GM18909 (cell line): ENCODE measurements at regions not wholly inside any gene's neighbourhood (a gene's known extent, or its start where the extent isn't known, plus 50 kb on each side); places are given as distances from the start of the nearest gene placed in this dataset.

Experiments used
- ATAC-seq: cut with Tn5 transposase; IDR thresholded peaks from one replicate; pipeline ENCODE4 v1.9.1; 2021; ENCODE audit warnings: mild to moderate bottlenecking; ENCODE audit not compliant: unreplicated experiment, poor library complexity

DNA sequence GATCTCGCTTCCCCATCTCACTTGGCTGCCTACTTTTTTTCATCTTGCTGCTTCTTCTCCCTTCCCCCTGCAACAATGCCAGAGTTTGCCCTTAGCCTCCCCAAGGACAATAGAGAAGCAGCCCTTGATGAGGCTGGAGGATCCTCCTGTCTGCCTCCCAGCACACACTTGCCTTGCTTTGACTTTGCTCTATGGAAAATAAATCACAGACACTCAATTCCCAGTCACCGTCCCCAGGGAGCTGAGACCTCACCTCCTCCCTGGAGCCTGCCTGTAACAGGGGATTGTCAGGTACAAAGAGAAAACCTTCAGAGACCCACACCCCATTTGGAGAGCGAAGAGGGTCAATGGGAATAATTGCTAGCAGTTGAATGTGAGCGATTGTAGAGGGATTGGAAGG, 242.1 kb upstream of the ZNF462 start:
- ATAC-seq = no peak

DNA sequence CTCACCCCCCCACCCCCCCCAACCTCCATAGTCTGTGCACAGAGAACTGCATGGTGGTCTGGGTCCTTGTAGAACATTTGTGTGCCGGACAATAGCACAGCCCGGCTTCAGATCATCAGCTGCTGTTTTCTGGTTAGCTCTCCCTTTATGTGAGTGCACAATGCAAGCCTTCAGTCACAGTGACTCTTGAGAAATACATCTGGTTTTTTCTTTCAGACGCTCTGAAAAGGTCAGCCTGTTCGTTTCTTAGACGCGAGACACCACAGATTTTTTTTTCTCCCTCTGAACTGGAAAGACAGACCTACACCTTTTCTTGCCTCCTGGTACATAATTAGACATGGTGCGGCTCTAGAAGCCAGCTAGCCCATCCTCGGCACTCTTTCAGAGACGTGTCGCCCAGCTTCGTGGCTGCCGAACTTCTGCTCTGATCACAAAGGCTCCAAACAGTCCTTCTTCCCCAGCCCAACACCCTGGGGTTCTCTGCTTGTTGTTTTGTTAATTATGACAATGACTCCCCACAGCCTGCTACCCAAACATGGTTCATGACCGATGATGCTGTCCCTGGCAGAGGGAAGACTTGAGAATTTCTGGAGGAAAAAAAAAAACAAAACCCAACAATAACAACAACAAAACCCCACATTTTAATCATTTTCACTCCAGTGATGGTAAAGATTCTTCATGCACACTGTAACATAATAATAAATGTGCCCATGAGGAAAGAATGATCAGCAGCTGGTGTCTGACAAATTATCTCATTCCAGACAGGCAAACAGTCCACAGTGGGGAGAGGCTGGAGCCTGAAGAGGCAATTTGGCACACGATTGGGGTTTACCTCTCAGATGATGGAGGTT, 241.4 kb upstream of the ZNF462 start:
- ATAC-seq = no peak

DNA sequence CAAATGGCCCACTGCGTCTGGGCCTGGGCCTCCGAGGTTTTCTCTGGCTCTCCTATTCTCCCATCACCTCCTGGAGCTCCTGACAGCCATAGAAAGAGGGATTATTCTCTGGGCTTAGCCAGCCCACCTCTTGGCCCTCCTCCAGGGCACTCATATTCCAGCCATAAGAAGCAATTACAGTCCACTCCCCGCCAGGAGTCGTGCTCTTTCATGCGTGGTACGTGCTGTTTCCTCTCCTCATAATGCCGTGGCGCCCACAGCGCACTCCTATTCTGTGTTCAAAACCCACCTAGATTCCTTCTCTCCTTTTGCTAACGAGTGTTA, 240.8 kb upstream of the ZNF462 start:
- ATAC-seq = no peak

DNA sequence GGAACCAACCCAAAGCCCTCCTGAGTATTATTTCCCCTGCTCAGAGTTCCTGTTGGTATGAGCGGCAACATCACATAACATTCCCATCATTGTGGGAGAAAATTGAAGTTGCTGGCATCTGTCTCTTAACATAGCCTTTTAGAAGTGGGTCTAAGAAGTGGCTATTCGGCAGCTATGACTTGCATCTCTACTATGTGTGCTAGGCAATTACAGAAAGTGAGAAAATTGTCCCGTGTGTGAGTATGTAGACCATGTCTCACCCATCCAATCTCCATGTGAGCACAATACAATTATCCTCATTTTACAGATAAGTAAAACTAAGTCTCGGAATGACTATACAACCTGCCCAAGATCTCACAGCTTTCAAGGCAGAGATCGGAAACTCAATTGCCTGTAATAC, 239.4 kb upstream of the ZNF462 start:
- ATAC-seq = no peak

DNA sequence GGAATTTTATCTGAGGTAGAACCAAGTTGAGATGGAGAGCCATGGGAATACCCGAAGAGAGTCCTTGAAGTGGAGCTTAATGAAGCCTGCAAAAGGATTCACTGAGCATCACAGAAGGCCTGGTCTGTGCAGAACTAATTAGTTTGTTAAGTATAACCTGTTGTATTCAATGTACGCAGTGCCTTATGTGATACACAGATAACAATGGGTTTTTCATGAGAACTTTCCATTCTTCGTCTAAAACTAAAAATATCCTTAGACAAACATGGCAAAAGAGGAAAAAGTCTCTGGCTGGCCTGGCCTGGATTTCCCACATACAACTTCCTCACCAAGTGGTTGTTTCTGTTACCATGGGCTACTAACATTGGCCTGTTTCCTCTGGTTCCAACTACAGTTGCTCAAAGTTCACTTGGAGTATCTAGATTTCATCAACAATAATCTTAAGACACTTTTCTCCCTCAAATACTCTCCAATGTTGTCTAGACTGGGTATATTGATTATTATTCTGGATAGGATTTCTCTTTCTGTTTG, 237.6 kb upstream of the ZNF462 start:
- no peak for ATAC-seq

DNA sequence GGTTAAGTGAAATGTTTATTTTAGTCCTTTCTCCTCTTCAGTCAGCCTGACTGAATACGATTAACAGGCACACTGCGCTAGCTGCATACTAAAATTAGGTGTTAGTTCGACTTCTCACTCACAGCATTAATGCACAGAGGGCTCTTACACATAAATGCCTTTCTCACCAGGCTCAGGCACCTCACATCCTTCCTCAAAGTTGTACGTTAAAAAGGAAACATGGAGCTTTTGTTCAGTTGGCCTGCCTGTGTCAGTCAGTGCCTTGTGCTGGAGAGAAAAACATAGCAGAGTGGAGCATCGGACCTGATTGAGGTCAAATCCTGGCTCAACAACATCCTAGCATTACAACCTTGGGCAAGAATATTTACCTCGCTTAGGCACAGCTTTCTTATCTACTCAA, 236.0 kb upstream of the ZNF462 start:
- no peak for ATAC-seq

DNA sequence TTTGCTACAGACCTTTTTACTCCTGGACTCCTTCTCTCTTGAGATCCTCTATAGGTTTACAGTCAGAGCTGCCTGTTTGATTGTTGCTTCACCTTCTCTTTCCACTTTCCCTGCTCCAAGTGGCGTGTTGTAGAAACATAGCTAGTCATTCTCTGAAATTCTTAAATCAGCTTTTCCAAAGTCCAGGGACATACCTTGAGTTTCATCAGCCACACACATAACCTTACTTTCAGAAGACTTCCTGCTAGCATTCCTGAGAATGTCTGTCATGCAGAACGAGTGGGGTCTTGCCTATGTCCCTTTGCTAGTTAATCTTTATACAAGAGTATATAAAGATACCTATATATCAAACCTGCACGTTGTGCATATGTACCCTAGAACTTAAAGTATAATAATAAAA, 230.3 kb upstream of the ZNF462 start:
- no peak for ATAC-seq

DNA sequence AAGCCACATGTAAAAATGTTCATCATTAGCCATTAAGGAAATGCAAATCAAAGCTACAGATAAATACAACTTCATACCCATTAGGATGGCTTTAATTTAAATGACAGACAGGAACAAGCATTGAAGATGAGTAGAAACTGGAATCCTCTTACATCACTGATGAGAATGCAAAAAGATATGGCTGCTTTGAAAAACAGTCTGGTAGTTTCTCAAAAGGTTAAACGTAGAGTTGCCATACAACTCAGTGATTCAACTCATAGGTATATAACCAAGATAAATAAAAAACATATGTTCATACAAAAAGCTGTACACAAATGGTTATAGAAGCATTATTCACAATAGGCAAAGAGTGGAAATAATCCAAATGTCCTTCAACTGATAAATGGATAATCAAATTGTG, 228.8 kb upstream of the ZNF462 start:
- ATAC-seq = no peak

DNA sequence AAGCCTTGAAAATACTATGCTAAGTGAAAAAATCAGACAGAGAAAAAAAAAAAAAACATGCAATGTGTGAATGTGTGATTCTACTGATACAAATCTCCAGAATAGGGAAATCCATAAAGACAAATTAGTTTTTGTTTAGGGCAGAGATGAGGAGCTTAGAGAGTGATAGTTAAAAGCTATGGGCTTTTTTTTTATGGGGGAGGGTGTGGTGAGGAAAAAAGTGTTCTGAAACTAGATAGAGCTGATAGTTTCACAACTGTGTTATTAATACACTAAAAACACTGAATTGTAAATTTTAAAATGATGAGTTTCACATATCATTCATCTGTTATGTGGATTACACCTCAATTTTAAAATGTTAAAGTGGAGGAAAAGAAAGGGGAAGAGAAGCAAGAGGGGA, 228.3 kb upstream of the ZNF462 start:
- ATAC-seq = no peak

DNA sequence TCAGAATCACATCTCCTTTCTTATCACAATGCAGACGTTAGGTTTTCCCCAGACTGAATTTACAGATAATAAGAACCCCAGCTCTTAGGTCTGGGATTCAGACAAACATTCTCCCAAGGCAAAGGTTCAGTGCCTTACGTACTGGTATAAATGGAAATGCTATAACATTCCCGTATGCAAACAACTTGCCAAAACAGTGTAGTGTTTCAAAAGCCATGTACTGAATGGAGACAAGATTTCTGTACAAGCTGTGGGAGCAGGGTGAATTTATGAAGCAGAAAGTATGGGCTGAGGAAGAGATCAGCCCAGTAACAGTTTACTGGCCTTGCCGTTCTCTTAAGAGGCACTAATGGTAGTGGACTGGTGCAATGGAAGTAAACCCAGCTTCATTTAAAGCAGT, 225.5 kb upstream of the ZNF462 start:
- no peak for ATAC-seq

DNA sequence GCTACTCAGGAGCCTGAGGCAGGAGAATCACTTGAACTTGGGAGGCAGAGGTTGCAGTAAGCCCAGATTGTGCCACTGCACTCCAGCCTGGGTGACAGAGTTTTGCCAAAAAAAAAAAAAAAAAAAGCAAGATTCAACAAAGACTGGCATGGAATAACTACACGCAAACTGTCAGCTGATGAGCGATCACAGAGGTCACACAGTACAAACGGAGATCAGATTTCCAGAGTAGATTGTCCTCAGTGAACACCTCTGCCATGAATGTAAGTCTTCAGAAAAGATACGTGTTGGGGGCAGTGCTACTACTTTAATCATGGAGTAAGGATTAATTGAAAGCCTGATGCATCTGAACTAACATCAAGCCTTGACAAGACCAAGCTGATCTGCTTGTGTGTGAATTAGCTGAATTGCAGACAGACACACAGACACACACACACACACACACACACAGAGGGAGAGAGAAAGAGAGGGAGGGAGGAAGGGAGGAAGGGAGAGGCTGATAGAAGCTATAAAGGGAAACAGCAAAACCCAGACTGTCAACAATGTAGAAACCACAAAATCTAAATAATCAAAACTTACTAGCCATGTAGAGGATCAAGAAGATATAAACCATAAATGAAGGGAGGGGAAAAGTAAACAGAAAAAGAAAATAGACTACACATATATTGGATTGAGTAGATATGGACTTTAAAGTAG, 222.9 kb upstream of the ZNF462 start:
- ATAC-seq = no peak

DNA sequence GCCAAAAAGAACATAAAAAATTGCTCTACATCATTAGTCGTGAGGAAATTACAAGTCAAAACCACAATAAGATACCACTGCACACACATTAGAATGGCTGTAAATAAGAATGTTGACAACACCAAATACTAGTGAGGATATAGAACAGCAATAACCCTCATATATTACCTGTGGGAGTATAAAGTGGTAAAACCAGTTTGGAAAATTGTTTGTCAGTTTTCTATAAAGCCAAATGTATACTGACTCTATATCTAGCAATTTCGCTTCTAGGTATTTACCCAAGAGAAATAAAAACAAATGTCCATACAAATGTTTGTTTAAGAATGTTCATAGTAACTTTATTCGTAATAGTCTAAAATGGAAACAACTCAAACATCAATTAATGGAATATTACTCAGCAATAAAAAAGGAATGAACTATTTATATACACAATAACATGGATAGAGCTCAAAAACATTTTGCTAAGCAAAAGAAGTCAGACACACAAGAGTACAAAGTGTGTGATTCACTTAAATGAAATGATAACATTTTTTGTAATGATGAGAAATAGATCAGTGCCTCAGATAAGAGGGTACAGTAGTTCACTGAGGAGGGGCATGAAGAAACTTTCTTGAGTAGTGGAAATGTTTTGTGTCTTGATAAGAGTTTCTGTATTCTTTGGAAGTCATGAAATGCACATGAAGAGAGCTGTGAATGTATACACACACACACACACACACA, 219.6 kb upstream of the ZNF462 start:
- no peak for ATAC-seq

DNA sequence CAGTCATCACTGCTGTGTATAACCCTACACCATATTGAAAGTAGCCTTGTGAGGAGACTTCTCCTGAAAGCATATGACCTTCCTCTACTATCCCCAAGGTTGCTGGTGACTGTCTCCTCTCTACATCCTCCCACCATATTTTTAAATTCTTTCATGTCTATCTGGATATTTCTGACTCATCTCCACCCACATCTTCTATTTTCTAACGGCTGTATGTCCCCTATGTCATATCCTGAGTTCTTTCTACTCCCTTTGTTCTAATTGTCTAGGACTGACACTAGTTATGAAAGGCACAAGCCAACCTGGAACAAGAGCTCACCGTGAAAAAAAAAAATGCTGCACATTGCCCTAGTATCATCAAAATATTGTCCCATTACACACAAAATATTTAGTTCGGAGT, 218.3 kb upstream of the ZNF462 start:
- no peak for ATAC-seq

DNA sequence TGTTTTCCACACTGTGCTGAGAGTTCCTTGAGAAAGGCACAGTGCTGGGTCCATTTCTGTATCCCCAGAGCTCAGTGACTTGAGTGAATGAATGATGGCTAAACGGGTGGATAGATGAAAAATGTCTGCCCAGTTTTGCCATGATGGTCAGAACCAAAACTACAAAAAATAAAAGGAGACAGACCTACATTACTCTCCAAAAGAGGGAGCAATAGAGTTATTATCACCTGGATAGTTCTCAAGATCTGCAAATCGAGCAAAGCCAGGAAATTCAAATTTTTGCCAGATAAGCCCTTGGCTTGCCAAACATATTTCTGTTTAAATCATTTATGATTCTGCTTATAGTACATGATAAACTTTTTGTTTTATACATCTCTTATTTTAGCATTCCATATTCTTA, 214.2 kb upstream of the ZNF462 start:
- ATAC-seq = no peak

DNA sequence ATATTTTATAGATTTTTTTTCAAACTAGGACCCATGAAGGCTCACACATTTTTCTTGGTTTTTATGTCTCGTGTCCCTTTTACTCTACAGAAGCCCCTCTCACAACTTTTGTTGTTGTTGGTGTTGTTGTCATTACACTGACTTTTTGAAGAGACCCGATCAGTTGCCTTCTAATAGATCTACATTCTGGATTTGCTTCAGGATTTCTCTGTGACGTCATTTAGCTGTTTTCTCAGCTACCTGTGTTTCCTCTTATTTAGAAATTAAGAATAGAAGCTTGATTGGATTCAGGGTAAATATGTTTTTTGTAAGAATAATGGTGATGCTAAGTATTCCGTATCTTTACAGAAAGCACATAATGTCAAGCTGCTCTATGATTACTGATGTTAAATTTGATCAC, 213.3 kb upstream of the ZNF462 start:
- no peak for ATAC-seq

DNA sequence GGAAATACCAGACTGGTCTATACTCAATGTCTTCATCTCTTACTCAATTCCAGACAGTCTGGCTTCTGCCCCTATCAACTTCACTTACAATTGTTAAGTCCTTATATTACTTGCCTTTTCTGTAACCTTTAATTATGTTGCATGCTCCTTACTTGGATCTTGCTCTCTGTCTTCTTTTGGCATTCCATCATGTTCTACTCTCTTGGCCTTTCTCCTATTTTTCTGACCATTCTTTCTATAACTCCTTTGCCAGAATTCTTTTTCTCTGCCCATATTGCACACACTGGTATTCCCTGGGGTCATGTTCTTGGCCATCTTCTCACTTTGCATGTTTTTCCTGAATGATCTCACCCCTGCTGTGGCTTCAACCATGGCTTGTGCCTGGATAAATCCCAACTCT, 209.8 kb upstream of the ZNF462 start:
- ATAC-seq = no peak

DNA sequence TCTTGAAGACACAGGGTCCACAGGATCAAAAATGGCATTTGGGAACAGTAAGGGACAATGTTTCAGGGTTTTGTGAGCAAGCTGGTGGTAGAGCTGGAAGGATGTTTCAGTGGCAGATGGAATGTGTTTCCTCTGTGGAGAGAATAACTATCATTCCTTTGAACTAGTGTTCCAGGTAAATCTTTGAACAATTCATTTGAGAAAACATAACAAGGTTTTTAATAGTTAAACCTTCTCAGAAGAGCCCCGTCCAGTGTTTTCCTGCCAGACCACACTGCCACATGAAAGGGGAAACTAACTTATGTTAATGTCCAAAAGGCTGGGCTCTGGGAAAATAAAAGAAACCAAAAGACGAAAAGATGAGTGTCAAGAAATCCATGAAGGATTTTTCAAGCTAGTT, 207.0 kb upstream of the ZNF462 start:
- no peak for ATAC-seq

DNA sequence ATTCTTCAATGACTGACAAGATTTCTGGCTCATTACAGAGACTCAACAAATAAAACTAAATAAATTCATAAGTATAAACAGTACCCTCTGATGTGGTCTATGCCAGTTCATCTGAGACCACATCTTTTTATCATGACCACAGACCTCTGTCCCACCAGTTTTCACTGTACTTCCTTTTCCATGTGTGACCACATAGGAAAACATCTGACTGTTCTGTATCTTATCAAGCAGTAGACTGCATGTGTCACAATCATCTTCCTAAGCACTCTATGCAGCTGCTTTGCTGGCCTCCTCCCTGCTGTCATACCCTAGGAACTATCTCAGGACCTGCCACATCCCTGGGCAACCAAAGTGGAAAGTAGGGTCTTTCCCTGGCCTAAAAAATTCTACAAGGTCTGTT, 205.0 kb upstream of the ZNF462 start:
- ATAC-seq = no peak

DNA sequence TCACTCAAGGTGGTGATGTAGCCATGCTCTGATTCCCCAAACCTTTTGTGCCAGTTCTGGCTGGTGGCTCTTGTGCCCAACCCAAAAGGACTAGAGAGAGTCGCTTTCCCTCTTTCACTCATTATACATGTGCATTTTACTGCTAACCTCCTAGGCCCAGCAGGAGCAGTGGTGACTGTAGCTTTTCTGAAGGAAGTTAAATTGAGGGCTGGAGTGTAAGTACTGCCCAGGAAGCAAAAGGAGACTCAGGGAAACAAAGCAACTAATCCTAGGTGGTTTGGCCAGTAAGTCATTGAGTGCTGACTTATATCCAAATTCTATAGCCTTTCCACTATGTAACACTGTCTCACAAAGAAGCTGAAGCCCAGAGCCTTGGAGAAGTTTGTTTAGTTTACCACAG, 194.4 kb upstream of the ZNF462 start:
- no peak for ATAC-seq

DNA sequence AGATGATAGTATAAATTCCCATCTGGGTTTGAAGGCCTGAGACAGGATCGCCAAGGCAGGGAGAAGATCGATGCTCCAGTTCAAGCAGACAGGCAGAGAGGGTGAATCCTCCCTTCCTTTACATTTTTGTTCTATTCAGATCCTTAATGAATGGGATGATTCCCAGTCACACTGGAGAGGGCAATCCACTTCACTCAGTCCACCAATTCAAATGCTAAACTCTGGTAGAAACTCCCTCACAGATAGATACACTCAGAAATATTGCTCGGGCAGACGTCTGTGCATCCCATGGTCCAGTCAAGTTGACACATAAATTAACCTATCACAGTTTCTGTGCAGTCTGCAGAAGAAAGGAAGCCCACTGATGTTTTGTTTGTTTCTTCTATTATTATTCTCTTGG, 193.1 kb upstream of the ZNF462 start:
- no peak for ATAC-seq

DNA sequence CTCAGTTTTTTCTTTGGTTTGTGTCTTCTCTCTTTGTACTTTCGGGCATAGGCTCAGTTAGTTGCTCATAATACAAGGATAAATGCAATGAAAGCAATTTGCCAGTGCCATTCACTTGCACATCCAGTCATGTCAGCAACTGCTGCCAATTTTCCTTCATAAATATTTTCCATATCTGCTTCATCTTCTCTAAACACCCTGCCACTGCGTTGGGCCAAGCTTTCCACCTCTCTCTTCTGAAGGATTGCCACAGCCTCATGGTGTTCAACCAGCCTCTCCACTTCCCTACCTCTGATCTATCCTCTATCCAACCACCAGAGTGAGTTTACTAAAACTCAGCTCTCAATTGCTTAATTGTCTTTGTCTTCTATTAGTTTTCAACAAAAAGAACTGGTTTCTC, 192.5 kb upstream of the ZNF462 start:
- ATAC-seq = no peak
